HG03439 (cell line): ENCODE measurements at regions not wholly inside any gene's neighbourhood (a gene's known extent, or its start where the extent isn't known, plus 50 kb on each side); places are given as distances from the start of the nearest gene placed in this dataset.

Source experiments
- ATAC-seq: cut with Tn5 transposase; IDR thresholded peaks from one replicate; pipeline ENCODE4 v1.9.1; 2021; ENCODE audit warnings: mild to moderate bottlenecking, moderate library complexity; ENCODE audit not compliant: unreplicated experiment

GRCh38 chr1:38476850-38477178 is 382.8 kb downstream of the RRAGC start:
- no peak for ATAC-seq

- ATAC-seq: no peak
Observed at GRCh38 chr1:38476111-38476849, 383.3 kb downstream of the RRAGC start.

GRCh38 chr1:38475624-38476005 is 384.0 kb downstream of the RRAGC start:
- ATAC-seq: no peak

- ATAC-seq: peak; percentile 81
Observed at GRCh38 chr1:38474738-38475623, 384.6 kb downstream of the RRAGC start.

- ATAC-seq: no peak
Observed at GRCh38 chr1:38466487-38466886, 393.1 kb downstream of the RRAGC start.

- no peak for ATAC-seq
Observed at GRCh38 chr1:38465460-38465859, 394.1 kb downstream of the RRAGC start.

GRCh38 chr1:38464071-38464661 is 395.4 kb downstream of the RRAGC start:
- ATAC-seq: no peak

- no peak for ATAC-seq
Observed at GRCh38 chr1:38463074-38463473, 396.5 kb downstream of the RRAGC start.

- ATAC-seq: no peak
Observed at GRCh38 chr1:38456531-38456876, 403.1 kb downstream of the RRAGC start.

- ATAC-seq: no peak
Observed at GRCh38 chr1:38455829-38456530, 403.6 kb downstream of the RRAGC start.

- no peak for ATAC-seq
Observed at GRCh38 chr1:38454749-38455441, 404.7 kb downstream of the RRAGC start.

GRCh38 chr1:38454236-38454635 is 405.3 kb downstream of the RRAGC start:
- no peak for ATAC-seq

- ATAC-seq: no peak
Observed at GRCh38 chr1:38452246-38452645, 405.7 kb upstream of the POU3F1 start.

GRCh38 chr1:38451541-38451993 is 405.0 kb upstream of the POU3F1 start:
- ATAC-seq: no peak

- ATAC-seq: no peak
Observed at GRCh38 chr1:38448893-38449292, 402.3 kb upstream of the POU3F1 start.

- no peak for ATAC-seq
Observed at GRCh38 chr1:38446936-38447335, 400.3 kb upstream of the POU3F1 start.

- no peak for ATAC-seq
Observed at GRCh38 chr1:38444770-38445442, 398.3 kb upstream of the POU3F1 start.

- no peak for ATAC-seq
Observed at GRCh38 chr1:38444311-38444710, 397.7 kb upstream of the POU3F1 start.

- no peak for ATAC-seq
Observed at GRCh38 chr1:38440402-38440801, 393.8 kb upstream of the POU3F1 start.

- ATAC-seq: no peak
Observed at GRCh38 chr1:38436749-38437148, 390.2 kb upstream of the POU3F1 start.
